GM12872 (cell line): ENCODE measurements at regions not wholly inside any gene's neighbourhood (a gene's known extent, or its start where the extent isn't known, plus 50 kb on each side); places are given as distances from the start of the nearest gene placed in this dataset.

Source experiments
- CTCF ChIP-seq: IDR thresholded peaks from 3 replicates; pipeline ENCODE4 v1.5.1; 2011; ENCODE audit warnings: low read depth, mild to moderate bottlenecking, low read length, moderate library complexity; ENCODE audit not compliant: insufficient read depth

GRCh38 chr2:75986617-75987016, 275.9 kb upstream of the GCFC2 start:
- TF ChIP-seq CTCF: no peak

- no peak for TF ChIP-seq CTCF
Observed at GRCh38 chr2:75982719-75983118, 272.0 kb upstream of the GCFC2 start.

GRCh38 chr2:75964646-75965045, 253.9 kb upstream of the GCFC2 start:
- no peak for TF ChIP-seq CTCF

- TF ChIP-seq CTCF: no peak
Observed at GRCh38 chr2:75960472-75961009, 249.8 kb upstream of the GCFC2 start.

- no peak for TF ChIP-seq CTCF
Observed at GRCh38 chr2:75959724-75960471, 249.2 kb upstream of the GCFC2 start.

GRCh38 chr2:75954761-75955160, 244.0 kb upstream of the GCFC2 start:
- no peak for TF ChIP-seq CTCF

GRCh38 chr2:75952173-75952572, 241.5 kb upstream of the GCFC2 start:
- no peak for TF ChIP-seq CTCF
